NCI-H1930 (cell line): ENCODE measurements at regions not wholly inside any gene's neighbourhood (a gene's known extent, or its start where the extent isn't known, plus 50 kb on each side); places are given as distances from the start of the nearest gene placed in this dataset.

Experiments
- DNase-seq, 2 experiments: peaks; one replicate each; lab custom pipeline; 2025; lab: John Stamatoyannopoulos, UW

DNA sequence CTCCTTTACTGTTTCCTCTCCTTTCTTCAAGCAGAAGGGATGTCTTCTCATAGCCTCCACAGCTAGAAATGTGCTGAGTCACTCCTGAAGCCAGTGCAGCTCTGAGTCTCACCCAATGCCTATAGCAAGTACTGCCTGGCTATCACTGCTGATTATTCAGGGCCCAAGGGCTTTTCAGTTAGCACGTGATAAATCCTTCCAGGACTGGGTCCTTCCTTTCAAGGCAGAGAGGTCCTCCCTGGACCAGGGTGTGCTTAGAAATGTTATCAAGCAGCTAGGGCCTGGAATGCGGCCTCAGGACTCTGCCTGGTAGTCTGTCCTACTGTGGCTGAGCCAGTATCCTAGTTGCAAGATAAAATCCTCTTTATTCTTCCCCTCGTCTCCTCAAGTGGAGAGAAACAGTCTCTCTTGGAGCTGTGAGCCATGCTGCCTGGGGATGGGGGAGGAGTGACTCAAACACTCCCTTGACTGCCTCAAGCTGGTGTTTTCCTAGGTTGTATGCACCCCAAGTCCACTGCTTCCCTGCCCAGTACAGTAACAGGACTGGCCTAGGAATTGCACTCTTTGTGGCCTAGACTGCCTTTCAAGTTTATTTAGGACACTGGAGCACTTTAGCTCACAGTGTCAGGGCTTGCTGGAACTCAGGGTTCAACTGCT, 198.7 kb upstream of the SERP2 start:
- DNase-seq: no peak

DNA sequence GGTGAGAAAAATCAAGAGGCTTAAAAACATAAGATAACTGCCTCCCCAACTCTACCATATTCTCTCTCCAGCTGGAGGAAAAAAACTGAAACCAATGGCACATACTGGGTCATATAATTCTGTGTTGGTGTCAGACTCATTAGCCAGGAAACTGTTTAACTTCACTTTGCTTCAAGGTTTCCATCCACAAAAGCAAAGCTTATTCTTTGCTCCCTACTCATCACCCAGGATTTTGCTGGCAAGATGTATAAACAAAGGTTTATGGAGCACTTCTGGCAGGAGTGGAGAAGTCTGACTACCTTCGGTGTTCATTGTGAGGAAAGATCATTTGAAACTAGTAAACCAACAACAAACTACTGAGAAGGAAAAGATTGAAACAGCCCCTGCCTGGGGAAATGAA, 197.5 kb upstream of the SERP2 start:
- no peak for DNase-seq

DNA sequence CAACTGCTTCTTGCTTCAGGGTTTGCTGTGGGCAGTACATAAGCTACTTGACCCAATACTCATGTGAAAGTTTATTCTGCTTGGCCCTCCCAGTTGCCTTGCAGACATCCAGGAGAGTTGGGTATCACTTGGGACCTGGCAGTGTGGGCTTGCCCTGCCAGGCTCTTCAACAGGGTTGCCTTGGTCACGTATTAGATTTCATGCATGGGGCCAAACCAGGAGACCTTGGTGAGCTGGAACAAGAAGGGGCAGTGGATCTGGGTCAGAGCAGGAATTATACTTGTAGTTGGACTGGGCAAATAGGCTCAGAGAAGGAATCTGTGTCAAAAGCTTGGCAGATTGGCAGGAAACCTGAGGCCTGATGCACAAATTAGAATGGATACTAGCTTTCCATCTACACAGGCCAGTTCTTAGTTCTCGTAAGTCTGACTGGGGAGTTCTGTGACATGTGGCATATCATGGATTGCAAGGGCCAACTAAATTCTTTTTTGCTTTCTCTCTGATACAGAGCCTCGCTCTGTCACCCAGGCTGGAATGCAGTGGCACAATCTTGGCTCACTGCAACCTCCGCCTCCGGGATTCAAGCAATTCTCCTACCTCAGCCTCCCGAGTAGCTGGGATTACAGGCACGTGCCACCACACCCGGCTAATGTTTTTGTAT, 192.6 kb upstream of the SERP2 start:
- DNase-seq: no peak

DNA sequence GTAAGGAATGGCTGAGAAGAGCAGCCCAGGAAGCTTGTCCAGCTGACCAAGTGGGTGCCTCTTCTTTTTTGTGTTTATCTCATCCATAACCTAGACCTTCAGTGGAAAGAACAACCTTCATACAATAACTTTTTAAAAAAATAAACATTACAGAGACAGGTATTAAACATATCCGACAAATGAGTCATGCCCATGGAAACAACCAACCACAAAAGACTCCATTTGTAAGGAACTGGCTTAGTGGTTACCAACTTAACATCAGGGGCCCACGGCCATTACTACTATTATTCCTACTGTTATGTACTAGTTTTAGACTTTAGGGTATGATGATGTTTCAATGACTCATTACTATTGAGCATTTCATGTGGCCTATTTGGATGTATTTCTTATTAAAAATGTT, 191.7 kb upstream of the SERP2 start:
- no peak for DNase-seq

DNA sequence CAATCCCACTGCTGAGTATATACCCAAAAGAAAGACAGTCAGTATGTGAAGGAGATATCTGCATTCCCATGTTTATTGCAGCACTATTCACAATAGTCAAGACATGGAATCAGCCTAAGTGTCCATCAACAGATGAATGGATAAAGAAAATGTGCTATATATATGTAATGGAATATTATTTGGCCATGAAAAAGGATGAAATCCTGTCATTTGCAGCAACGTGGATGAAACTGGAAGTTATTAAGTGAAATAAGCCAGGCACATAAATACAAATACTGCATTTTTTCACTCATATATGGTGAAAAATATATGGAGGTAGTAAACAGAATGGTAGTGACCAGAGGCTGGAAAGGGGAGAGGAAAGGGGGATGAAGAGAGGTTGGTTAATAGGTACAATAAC, 188.9 kb upstream of the SERP2 start:
- no peak for DNase-seq

DNA sequence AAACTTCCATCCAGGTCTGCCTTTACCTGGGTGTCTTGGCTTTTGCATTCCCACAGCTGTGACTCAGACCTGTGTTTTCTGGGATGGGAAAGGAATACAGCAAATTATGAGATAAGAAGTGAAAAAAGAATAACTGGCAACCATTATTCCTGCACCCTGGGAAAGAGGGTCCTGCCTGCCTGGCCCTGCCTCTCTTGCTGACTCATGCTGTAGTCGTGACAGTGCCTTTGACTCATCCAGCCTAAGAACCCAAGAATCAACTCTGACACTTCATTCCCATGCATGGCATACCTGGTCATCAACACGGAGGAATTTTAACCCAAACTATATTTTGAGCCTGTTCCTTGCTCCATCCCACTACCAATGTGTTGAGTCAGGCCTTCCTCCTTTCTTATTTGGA, 185.4 kb upstream of the SERP2 start:
- no peak for DNase-seq

DNA sequence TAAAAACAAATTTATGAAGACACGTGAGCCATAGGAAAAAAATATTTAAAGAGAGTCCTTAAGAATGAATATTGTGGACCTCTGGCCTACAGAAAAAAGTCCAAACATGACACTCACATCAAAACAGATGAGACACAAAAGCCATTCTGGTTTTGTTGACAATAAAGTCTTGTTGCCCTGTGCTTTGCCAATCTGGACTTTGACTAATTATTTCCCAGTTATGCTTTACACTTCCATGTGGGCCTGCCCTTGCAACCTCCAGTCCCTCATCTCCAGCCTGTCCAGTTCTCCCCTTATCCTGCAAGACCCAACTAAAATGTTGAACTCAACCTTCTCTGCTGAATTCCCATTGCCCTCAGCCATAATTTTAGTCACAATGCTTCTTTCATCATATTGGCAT, 184.5 kb upstream of the SERP2 start:
- DNase-seq: no peak

DNA sequence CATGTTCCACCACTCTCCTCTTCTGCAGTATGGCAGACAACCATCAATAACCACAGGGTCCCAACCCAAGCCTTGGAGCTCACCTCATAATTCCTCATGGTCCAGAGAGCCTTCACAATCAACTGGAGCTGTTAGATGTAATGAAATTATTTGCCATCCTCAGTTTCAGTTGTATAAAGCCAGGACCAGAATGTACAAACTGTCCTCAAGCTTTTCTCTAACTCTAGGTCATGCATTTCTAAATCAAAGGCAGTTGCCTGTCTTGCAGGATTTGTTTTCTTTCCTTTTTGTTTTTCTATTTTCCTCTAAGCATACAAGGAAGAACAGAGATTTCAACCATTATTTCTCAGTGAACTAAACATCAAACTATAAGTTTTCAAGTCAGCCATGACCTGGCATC, 182.5 kb upstream of the SERP2 start:
- DNase-seq: no peak

DNA sequence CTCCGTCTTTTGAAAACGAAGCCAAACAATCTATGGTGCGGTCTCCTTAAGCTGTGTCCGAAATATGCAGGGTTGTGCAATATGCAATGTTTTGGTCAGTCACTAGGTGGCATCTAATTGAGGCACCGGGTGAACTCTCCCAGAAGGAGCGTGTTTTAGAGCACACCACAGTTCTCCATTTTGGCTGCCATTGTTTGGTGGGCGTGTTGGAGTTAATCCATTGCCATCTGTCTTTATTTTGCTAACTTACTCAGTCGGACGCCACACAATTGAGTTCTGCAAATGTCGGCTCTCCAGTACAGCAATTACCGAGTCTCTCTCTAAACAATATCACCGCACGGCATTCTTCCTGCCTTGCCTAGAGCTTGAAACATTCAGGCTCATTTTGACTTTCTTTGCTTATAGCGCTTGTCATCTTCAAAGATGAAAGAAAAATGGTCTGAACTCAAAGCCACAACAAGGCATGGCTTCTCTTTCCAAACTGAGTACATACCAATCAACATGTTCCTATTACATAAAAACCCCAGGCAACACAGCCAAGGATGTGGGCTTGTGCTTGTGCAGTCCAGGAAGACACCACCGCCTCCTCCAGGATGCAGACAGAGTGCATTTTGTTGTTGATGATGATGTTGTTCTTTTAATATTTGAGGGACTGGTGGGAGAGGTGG, 182.0 kb upstream of the SERP2 start:
- DNase-seq: peak; percentile 61 to 70

DNA sequence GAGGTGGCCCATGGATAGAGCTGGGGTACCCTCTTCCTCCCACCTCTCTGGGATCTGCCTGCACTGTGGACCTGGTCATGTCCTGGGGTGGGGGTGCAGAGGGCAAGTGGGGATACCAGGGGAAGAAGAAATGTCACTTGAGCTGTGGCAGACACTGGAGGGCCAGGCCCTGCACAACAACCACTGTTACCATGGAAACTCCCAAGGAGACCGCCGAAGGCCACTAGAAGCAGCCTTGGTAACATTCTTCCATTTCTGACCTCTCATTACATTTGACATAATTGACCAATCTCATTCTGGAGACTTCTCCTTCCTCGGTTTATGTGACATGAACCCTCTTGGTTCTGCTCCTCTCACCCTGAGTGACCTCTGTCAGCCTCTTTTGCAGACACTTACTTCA, 179.9 kb upstream of the SERP2 start:
- DNase-seq: no peak

DNA sequence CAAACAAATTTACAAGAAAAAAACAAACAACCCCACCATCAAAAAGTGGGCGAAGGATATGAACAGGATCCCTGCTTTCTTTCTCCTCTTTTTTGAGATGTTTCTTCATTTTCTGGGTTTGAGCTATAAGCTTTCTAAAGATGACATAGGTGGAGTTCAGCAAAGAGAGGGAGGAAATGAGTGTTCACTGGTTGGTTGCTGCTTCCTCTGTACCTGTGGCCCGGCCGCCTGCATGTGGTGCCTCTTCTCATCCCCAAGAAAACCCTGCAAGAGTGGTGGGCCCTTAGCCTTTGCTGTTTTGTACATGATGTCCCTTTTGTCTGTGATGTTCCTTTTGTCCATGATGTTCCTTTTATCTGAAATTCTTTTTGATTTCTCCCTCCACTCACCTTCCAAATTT, 178.4 kb upstream of the SERP2 start:
- DNase-seq: no peak

DNA sequence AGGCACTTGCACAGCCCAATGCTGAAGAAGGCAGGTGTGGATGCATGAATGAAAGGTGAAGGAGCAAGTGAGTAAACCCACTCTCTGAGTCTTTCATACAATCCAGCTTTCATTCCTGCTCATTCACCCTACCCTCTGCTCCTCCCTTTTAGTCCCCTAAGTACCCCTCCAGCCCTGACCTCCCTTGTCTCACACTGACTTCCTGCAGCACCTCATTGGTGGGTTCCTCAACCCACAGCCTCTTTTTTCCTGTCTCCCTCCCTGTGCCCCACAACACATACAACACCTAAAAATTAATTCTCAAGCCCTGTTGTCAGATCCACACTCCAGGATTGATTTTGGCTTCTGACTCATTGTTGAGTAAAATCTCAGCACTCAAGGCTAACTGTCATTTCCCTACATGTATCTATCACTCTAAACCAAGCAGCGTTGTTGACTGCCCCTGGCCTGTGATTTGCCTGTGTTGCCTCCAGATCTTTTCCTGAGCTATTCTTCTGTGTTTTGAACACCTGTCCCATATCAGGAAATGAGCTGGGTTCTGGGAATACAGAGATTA, 177.3 kb upstream of the SERP2 start:
- no peak for DNase-seq

DNA sequence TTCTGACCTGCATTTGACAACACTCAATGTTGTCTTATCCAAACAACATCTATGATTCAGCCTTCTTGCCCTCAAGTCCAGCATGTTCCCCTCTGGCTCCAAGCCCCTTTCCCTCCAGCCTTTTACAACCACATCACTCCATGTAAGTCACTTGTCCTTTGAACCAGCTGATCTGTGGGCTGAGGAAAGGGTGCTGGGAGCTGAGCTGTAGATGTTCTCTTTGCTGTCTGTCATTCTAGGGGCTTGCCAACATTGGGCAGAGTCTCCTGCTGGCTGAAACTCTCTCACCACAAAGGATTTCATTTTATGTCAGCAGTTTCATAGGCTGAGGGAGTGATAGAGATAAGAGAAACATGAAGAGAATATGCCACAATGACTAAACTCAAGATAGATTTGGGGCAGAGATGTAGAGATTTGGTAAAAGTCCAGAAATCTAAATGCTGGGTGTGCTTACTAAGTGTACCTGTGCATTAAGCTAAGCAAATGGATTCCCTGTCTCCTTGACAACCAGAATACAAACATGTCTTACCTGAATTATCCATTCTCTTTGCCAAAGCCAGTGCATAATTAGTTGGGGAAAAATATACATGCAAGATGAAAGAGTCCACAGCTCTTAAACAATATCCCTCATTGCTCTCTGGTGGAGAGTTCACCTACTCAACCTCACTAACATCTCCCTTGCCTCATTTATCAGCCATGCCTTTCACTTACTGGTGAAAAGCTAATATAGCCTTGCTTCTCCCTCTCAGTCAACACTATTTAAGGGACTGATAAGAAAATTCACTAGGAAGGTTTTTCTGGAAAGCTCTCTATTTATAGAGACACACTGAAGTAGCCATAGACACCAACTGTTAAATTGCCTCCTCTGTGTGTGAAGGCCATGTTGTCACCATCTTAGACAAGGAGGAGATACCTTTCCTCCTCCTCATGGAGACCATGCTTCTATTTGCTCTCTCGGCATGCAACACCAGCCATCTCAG, 175.5 kb upstream of the SERP2 start:
- no peak for DNase-seq

DNA sequence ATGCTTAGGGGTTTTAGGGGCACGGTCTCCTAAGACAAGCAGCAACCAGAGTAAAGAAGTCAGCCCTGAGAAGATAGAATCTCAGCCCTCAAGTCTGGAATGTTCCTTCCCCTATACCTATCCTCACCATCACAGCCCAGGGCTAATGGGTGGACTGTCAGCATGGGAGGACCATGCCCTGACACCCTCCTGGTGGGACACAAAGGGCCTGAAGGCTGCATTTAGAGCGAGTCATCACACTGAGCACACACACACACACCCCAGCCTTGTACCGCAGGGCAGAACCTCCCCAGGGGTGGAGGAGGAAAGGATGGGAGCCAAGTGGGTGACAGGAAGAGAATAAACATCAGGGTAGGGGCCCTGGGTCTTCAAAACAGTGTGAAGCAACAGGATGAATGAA, 174.8 kb upstream of the SERP2 start:
- DNase-seq: no peak

DNA sequence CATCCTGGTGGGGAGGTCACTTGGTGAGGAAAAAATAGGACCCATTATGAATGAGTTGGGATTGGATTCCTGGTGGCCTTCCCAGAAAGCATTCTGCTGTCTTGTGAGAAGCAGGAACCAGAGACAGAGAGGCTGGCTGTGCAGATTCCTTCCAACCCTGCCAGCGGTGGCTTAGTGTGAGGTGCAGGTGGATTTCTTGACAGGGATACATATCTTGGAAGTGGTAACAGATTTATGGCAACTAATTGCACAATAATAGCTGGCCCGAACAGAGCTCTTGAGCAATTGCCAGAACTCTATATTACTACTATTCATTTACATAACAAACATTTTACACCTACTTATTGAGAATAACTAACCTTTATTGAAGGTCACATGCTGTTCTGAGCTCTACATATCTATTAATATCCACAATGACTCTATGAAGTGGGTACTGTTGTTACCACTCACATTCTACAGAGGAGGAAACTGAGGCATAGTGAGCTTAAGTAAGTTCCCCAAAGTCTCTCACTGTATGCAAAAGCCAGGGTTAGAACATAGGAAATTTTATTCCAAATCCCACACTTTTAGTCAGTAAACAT, 173.9 kb upstream of the SERP2 start:
- DNase-seq: no peak

DNA sequence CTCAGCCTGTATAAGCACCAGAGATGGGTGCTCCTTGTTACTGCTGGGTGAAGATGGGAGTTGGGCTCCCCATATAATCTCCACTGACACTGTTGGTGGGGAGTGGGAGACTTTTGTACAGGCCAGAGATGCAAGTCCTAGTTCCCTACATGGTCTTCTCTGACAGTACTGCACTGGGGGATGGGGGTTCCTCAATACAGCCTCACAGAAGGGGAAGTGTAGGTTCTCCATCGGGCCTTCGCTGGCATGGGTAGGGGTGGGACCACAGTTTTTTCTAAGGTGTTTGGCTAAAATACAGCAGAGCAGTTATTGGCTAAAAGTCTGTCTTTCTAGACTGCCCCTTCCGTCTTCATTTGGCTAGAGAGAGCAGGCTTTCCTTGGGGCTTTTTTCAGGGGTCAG, 167.2 kb upstream of the SERP2 start:
- DNase-seq: no peak

DNA sequence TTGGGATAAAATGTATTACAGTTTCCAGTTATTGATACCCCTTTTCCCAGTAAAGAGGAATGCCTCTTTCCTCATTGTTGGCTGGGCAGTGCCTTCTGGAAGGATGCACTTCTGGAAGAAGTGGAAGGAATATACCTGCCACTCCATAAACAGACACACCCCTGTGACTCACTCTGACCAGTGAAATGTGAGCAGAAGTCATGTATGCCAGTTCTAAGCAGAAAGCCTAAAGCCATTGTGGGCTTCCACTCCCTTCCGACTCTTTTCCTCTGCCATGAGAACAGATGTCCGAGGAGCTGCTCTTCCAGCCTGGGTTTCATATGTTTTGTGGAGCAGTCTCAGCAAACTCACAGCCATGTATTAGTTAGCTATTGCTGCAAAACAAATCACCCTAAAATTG, 166.1 kb upstream of the SERP2 start:
- no peak for DNase-seq

DNA sequence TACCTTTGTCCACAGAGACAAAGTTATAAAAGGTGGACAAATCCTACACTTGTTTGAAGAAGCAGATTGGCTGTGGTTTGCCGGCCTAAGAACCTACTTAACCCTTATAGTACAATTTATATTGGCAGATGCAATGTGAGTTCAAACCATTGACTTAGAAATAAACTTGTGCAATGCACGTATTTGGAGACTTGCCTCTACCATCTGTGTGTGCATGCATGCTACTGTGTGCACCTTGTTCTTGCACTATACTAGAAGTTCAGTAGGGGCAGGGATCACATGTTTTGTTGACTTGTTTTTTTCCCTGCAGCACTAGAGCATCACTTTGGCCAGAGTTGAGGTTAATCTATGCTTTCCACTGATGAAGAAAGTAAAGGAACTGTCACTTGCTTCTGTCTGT, 163.1 kb upstream of the SERP2 start:
- no peak for DNase-seq

DNA sequence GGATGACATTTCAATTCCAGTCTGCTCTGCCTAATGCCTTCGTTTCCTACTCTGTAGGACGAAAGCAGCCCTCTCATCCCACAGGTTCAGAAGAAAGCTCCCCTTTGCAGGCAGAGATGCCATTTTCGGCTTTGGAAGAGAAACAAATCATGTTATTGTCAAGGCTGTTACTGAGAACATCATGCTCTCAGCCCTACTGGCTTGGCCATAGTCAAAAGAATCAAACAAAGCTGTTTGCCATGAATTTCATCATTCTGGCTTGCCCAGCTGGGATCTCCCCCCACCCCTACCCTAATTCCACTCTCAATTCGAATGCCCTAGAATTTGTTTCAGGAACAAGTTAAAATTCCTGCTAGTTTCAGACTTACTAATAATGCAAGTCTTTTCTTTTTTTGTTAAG, 162.3 kb upstream of the SERP2 start:
- DNase-seq: peak; percentile 72 to 91

DNA sequence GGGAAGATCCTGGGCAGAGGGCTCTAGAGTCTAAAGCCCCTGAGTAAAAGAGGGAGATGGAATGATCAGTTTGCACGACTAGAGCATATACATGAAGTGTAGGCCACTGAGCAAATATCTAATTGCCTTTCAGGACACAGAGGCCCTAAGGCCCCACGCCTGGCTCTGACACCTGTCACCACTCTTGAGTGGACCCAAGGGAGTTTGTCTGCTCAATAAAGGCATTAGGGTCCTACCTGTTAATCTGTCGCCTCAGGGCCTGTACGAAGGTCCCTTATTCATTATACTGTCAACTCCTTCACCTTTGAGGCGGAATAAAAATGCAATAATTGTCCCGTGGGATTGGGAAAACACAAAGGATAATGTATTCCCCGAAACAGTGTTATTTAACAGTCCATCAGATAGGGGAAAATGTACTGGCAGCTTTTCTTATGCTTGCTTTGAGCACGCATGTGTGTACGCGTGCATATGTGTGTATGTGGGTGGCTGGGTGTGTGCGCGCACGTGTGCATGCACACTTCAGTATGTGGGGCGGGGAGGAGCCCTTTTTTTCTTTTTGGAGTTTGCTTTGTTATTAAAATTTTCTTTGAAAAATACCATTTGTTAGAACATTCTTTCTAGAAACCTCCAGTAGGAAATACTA, 161.8 kb upstream of the SERP2 start:
- DNase-seq: peak; percentile 99
